ENCODE measurements at regions not wholly inside any gene's neighbourhood (a gene's known extent, or its start where the extent isn't known, plus 50 kb on each side); places are given as distances from the start of the nearest gene placed in this dataset.

DNA sequence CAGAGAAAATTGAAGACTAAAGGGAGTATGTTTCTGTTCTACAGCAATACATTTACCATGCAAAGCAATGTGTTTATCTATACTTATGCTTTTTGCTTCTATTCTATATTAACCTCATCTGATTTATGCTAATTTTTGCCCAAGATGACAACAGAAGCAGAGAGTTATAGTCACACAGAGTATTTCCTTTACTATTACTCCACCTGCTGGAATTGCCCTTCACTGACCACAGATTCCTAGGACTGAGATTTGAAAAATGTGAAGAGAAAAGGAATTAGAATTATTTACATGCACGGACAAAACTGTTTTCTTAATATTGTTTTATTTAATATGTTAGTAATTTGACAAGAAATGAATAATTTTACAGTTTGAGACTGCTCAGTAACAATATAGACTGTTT is 745.6 kb downstream of the VGLL3 start:
- H3K4me3 ChIP-seq (ENCODE audit: low read depth, low read length), result no peak overlapping the region
- TF ChIP-seq, protein P1, sequence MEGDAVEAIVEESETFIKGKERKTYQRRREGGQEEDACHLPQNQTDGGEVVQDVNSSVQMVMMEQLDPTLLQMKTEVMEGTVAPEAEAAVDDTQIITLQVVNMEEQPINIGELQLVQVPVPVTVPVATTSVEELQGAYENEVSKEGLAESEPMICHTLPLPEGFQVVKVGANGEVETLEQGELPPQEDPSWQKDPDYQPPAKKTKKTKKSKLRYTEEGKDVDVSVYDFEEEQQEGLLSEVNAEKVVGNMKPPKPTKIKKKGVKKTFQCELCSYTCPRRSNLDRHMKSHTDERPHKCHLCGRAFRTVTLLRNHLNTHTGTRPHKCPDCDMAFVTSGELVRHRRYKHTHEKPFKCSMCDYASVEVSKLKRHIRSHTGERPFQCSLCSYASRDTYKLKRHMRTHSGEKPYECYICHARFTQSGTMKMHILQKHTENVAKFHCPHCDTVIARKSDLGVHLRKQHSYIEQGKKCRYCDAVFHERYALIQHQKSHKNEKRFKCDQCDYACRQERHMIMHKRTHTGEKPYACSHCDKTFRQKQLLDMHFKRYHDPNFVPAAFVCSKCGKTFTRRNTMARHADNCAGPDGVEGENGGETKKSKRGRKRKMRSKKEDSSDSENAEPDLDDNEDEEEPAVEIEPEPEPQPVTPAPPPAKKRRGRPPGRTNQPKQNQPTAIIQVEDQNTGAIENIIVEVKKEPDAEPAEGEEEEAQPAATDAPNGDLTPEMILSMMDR (IDR thresholded peaks at IDR 0.05; ENCODE audit: borderline replicate concordance, insufficient read depth, low read depth, low read length), result no peak

DNA sequence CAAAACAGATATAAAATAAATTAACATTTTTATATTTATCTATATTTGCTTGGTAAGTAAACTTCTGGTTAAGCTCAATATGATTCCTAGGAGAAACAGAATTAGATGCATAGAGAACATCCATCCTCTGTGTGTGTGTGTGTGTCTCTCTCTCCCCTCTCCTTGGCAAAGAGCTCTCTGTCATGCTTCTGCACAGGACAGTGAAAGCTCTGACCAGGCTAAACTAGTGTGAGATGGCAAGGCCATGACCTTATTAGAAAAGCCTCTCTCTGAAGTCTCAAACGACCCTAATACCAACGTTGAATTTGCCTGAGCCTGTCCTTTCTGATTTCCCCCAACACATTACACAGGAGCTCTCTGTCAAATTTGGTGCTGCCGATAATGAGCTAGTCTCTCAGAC is 746.0 kb downstream of the VGLL3 start:
- TF ChIP-seq, protein P1 (IDR thresholded peaks at IDR 0.05; ENCODE audit: borderline replicate concordance, insufficient read depth, low read depth, low read length), result no peak
- H3K4me3 ChIP-seq (ENCODE audit: low read depth, low read length), result no peak overlapping the region

DNA sequence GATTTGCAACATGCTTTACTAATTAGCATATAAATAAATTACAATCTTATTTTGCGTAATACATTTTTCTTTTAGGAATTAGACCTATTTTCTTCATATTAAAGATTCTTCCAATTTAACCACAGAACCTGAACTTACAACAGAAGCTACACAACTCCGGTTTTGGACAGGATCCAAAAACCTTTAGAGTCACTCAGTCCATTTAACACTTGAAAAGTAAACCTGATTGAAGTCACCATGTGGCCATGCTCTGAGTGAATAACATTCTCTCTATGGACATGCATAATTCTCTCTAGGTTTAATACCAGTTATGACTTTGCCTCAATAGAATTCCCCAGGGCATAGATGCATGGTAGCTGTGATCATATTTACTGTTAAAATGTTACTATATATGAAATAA is 751.0 kb downstream of the VGLL3 start:
- TF ChIP-seq, protein P1 (IDR thresholded peaks at IDR 0.05; ENCODE audit: borderline replicate concordance, insufficient read depth, low read depth, low read length), result no peak
- no peak overlapping the region for H3K4me3 ChIP-seq (ENCODE audit: low read depth, low read length)

DNA sequence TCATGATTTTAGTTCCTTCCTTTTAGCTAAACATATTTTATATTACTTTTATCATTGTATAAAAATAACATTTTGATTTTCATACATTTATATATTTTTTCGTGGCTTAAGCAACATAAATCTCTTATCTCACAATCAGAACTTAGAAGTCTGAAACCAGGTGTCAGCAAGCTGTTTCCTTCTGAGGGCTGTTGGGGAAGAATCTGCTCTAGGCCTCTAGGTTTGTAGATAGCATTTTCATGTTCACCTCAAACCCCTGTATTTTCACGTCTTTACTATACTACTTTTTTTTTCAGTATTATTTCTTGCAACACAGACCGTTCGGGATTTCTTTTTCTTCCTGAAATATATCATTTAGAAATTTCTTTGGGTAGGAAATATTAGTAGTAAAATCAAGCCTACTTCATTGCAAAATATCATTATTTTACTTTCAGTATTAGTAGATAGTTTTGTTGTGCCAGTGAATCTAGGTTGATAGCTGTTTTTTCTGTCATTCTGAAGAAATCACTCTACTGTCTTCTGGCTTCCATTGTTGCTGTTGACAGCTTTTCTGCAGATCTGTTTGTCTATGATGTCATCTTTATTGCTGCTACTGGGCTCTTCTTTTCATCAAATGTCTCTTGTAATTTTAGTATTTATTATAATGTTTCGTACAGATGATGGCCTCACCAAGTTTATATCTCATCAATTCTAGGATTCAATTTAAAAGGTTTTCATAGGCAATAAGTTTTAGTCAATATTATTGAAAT is 756.3 kb downstream of the VGLL3 start:
- TF ChIP-seq, protein P1 (IDR thresholded peaks at IDR 0.05; ENCODE audit: borderline replicate concordance, insufficient read depth, low read depth, low read length), result no peak
- no peak overlapping the region for H3K4me3 ChIP-seq (ENCODE audit: low read depth, low read length)

DNA sequence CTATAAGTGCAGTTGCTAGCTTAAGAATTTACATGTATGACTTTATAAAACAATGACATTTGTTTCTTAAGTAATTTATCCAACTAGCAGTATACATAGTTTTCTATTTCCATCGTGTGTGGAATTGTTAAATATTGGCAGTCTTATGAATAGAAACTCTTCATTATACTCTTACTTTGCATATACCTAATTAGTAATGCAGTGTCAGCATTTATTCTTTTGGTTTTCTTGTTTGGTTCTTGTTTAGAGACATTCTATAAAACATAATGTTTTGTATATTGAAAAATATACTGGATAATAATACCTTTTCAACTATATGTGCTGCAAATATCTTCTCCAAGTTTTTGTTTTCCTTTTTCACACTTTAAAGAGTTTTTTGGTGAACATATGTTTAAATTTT is 760.2 kb downstream of the VGLL3 start:
- H3K4me3 ChIP-seq (ENCODE audit: low read depth, low read length), result no peak overlapping the region
- TF ChIP-seq, protein P1 (IDR thresholded peaks at IDR 0.05; ENCODE audit: borderline replicate concordance, insufficient read depth, low read depth, low read length), result no peak

DNA sequence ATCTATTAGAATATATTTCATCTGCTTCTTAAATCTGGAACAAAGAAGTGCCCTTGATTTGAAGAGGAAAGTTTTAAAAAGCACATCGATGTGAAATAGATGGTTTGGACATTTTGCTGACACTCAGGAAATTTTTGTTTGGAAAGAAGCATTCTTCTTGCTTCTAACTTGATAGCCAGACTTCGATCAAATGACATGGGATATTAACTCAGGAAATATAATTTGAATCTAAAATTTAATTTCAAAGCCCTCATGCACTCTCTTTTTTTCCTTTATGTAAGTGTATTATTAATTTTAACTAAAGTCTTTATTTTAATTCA is 761.2 kb downstream of the VGLL3 start:
- TF ChIP-seq, protein P1 (IDR thresholded peaks at IDR 0.05; ENCODE audit: borderline replicate concordance, insufficient read depth, low read depth, low read length), result no peak
- no peak overlapping the region for H3K4me3 ChIP-seq (ENCODE audit: low read depth, low read length)

DNA sequence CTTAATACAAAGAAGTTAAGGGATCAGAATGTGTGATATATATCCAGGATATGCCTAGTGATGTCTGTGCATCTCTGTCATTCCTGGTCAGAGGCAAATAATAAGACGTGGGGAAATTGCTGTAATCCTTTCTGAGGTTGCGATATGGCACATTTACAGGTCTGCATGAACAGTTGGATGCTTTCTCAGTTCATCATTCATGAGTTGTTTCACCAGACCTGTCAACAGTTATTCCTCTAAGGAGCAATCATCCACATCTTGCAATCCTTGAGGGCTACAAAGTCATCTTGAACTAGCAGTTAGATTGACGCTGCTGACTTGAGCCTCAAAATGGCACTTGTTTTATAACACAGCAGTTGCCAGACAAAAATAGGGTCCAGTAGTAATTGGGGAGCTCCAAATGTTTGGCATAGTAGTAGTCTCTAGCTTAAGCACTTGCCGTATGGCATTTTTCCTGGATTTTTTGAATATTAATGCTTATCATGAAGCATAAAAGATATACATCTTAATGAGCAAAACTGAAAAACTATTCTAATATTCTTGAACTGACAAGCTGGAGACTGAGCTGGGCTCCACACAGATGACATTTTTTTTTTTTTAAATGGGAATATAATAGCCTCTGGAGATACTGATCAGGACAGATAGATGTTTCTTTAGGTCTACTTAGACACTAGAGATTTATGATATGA is 761.7 kb downstream of the VGLL3 start:
- no peak overlapping the region for H3K4me3 ChIP-seq (ENCODE audit: low read depth, low read length)
- TF ChIP-seq, protein P1 (IDR thresholded peaks at IDR 0.05; ENCODE audit: borderline replicate concordance, insufficient read depth, low read depth, low read length), result no peak
